HG02798 (cell line): ENCODE measurements at regions not wholly inside any gene's neighbourhood (a gene's known extent, or its start where the extent isn't known, plus 50 kb on each side); places are given as distances from the start of the nearest gene placed in this dataset.
"Not testable (repeated sequence)": the region's sequence is repeated elsewhere in the genome, so short reads cannot be mapped to it uniquely, and the experiment has no call there.

ENCODE experiments used
- ATAC-seq: cut with Tn5 transposase; IDR thresholded peaks from one replicate; pipeline ENCODE4 v1.9.1; 2021; ENCODE audit warnings: mild to moderate bottlenecking; ENCODE audit not compliant: unreplicated experiment, poor library complexity

- ATAC-seq: no peak
Observed at GRCh38 chr5:56763711-56764466, 51.5 kb upstream of the MAP3K1 start.

DNA sequence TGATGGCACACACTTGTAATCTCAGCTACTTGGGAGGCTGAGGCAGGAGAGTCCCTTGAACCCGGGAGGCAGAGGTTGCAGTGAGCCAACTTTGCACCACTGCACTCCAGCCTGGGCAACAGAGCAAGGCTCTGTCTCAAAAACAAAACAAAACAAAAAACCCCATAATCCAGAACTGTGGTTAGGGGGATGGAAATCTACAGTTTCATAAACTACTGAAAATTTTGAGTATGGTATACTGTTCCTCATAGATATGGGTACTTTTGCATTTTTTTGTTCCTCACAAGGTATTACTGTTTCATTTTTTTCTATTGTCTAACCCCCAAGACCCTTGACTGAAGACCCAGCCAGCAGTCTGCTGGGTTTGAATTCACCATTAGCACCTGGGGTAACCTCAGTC, 52.2 kb upstream of the MAP3K1 start:
- ATAC-seq: no peak

DNA sequence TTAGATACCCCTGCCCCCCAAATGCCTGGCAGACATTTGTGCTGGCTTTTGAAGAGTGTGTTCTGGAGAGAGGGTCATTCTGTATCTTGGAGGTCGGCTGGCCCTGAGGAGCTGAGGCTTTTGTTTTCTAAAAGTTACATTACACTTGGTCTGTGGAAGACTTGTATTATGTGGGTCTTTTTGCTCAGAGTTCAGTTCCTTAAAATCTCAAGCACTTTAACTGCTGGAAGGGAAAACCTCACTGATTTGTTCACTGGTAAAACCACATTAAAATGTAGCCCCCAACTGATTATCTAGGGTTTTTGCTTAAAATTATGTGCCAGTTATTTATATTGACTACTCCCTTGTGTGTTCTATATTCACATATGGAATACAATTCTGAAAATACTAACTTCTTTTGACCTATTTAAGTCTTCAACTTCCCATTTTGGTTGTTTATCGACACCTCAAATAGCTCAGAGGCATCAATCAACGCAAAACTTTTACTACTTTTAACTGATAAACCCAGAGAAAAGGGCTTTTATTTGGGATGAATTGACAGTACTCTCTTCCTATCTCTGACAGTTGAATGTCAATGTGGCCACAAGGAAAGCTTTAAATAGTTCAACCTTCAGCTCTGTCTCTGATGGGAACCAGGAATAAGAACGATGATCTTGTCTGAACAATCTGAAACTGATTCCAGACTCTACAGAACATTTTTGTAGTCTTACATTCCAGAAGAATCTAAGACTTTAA, 54.0 kb upstream of the MAP3K1 start:
- no peak for ATAC-seq

GRCh38 chr5:56760723-56761122, 54.6 kb upstream of the MAP3K1 start:
- no peak for ATAC-seq

DNA sequence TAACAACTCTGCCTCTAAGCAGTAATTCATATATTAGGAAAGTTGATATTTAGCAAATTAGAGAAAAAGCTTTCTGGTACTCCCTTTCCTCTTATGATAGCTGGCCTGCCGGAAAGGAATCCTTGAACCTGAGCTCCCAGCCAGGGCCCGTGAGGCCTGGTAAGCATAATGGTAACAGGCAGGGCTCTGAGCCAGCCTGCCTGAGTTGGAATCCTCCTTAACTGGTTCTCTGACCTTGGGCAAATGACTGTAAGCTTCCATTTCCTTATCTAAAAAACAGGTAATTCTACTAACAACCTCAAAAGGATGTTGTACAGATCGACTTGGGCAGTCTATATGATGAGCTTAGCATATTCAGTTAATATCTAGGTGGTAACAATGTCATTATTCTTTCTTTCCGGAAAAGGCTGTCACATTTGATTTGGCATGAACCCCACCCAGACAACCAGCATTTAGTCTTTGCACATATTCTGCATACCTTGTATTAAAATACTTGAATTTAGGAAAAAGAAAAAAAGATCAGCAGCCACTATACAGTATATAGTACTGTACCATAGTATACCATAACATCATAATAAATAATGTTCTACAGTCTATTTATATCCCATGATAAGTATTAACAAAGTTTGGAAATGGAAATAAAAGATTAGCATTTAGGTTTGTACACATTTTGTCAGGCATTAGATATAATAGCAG, 55.7 kb upstream of the MAP3K1 start:
- no peak for ATAC-seq

- ATAC-seq: no peak
Observed at GRCh38 chr5:56757077-56757476, 58.3 kb upstream of the MAP3K1 start.

- ATAC-seq: no peak
Observed at GRCh38 chr5:56755036-56755555, 60.3 kb upstream of the MAP3K1 start.

DNA sequence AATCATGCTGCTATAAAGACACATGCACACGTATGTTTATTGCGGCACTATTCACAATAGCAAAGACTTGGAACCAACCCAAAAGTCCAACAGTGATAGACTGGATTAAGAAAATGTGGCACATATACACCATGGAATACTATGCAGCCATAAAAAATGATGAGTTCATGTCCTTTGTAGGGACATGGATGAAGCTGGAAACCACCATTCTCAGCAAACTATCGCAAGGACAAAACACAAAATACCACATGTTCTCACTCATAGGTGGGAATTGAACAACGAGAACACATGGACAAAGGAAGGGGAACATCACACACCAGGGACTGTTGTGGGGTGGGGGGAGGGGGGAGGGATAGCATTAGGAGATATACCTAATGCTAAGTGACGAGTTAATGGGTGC, 61.8 kb upstream of the MAP3K1 start:
- not testable (repeated sequence) for ATAC-seq

DNA sequence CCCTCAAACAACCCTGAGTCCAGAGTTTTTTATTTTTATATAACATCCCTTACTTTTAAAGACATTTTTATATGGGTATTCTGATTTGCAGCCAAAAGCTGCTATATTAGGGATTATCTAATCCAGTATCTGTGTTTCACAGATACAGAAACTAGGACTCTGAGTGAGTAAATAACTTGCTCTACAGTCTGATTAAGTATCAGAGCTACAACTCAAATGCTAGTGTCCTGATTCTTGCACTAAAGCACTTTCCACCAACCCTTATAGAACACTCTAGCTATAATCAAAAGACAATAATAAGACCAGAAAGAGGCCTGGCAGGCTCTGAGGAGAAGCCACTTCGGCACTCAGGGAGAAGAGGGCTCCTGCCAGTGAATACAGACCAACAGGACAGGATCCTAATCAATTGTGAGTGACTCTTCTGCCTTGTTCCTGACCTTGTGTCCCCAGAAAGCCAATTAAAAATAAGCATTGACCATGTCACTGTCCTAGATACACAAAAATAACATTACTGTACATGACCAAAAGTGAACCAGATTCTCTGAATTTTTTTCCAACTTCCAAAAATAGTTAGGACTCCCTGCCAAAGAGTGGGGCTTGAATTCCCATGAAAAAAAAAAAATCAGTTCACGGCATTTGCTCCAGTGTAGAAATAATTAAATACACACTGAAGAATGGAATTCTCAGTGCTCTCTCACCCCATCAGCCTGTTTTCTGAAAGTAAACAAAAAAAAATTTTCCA, 63.6 kb upstream of the MAP3K1 start:
- ATAC-seq: no peak

DNA sequence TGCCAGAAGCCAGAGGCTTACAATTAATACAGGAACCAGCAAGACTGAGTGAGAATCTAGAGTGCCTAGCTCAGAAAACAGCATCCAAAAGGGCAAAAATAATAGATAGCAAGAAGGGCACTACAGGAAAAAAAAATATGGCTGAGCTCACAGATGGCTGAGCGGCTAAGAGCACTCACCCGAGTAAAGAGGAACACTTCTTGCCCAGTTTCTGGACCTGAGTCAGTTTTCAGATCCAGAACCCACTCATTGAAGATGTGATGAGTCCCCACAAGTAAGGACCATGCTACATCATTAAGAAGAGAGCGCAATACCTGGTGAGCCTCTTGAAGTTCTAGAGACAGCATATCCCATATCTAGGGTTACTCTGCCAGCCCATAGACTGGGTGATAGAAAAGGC, 65.5 kb upstream of the MAP3K1 start:
- ATAC-seq: no peak

GRCh38 chr5:56746553-56747339, 68.6 kb upstream of the MAP3K1 start:
- ATAC-seq: no peak

GRCh38 chr5:56745864-56746263, 69.5 kb upstream of the MAP3K1 start:
- ATAC-seq: no peak

- ATAC-seq: no peak
Observed at GRCh38 chr5:56740868-56741267, 74.5 kb upstream of the MAP3K1 start.

- no peak for ATAC-seq
Observed at GRCh38 chr5:56739990-56740389, 75.4 kb upstream of the MAP3K1 start.

DNA sequence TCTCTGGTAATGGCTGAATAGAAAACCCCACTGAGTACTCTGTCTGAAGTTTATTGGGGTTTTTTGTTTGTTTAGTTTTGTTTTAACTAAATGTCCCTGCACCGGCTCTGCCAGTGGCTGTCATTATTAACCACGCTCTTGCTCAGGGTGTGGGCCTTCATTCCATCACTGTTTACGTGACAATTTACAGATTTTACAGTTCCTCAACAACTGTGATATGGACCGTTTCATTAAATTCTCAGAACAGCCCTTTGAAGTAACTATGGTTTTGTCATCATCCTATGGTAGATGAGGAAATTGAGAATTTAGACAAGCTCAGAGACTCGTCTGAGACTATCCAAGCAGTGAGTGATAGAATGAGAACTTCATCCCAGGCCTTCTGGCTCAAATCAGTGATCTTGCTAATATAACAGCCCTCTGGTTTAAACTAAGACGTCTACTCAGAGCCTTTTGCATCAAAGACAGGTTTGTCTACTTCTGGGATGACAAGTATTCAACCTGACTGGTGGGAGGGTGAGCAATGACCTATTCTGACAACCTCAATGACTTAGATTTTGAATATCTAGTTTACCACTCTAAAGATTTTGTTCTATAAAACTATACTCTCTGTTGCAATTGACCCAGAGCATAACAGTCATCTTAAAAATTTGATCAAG, 77.3 kb upstream of the MAP3K1 start:
- ATAC-seq: no peak

DNA sequence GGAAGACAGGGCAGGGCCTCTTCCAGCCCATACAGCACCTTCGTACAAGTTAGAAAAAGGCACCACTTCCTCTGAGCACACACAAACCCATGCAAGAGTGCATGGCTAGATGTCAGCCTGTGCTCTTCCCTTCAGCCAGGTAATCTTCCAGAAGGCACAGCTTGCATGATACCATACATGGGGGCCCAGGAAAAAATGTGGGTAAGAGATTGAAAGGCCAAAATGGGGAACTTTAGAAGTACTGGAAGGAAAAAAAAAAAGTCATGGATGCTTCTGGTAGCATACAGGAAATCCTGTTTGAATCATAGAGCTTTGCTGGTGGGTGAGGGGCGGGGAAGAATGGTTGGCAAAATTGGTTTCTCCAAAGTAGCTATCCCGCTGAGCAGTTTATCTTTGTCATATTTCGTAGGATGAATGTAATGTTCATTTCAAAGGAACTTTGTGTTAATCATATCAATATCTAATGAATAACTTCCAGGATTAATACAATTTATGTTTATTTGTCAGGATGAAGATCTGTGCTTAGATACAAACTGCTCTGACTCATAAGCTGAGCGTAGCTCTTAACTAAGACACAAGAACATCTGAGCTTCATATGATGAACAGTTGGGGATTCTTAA, 78.2 kb upstream of the MAP3K1 start:
- no peak for ATAC-seq

GRCh38 chr5:56735849-56736641, 79.3 kb upstream of the MAP3K1 start:
- no peak for ATAC-seq

- no peak for ATAC-seq
Observed at GRCh38 chr5:56734091-56734694, 81.2 kb upstream of the MAP3K1 start.
